RWPE2 (cell line): ENCODE measurements at regions not wholly inside any gene's neighbourhood (a gene's known extent, or its start where the extent isn't known, plus 50 kb on each side); places are given as distances from the start of the nearest gene placed in this dataset.

Source experiments
- ATAC-seq: fragments of 200-7000 bp; cut with Tn5 transposase; 3 replicates; pipeline ENCODE4 v1.9.1; 2021; ENCODE audit warnings: low read depth
- DNase-seq: peaks from one replicate; pipeline ENCODE4 v3.0.0-alpha.2; 2020; ENCODE audit warnings: low spot score
- H3K27ac ChIP-seq: fragments of 450-650 bp; 2 replicates; pipeline ENCODE4 v1.5.1; 2017; ENCODE audit warnings: mild to moderate bottlenecking; ENCODE audit not compliant: poor library complexity, severe bottlenecking
- H3K27me3 ChIP-seq: fragments of 250-450 bp; sonication (Bioruptor Pico); 2 replicates; pipeline ENCODE4 v1.5.1; 2021; ENCODE audit warnings: mild to moderate bottlenecking, moderate library complexity; ENCODE audit not compliant: insufficient read depth, poor library complexity, severe bottlenecking
- H3K36me3 ChIP-seq: fragments of 250-450 bp; sonication (Bioruptor Pico); 2 replicates; pipeline ENCODE4 v1.5.1; 2020; ENCODE audit warnings: low read depth, mild to moderate bottlenecking, moderate library complexity
- H3K4me1 ChIP-seq: fragments of 250-450 bp; sonication (Bioruptor Pico); 2 replicates; pipeline ENCODE4 v1.5.1; 2021; ENCODE audit warnings: mild to moderate bottlenecking, moderate library complexity; ENCODE audit not compliant: insufficient read depth, poor library complexity, severe bottlenecking
- H3K4me3 ChIP-seq: fragments of 250-450 bp; sonication (Bioruptor Pico); 2 replicates; pipeline ENCODE4 v1.5.1; 2021; ENCODE audit warnings: mild to moderate bottlenecking, moderate library complexity; ENCODE audit not compliant: severe bottlenecking
- H3K9me3 ChIP-seq: fragments of 250-450 bp; sonication (Bioruptor Pico); 2 replicates; pipeline ENCODE4 v1.5.1; 2021; ENCODE audit warnings: mild to moderate bottlenecking, moderate library complexity; ENCODE audit not compliant: severe bottlenecking
- TF ChIP-seq, protein P1 (sequence below): fragments of 450-650 bp; IDR thresholded peaks from one replicate; pipeline ENCODE4 v1.5.1; 2017; ENCODE audit warnings: mild to moderate bottlenecking, moderate library complexity; ENCODE audit not compliant: poor library complexity, severe bottlenecking

DNA sequence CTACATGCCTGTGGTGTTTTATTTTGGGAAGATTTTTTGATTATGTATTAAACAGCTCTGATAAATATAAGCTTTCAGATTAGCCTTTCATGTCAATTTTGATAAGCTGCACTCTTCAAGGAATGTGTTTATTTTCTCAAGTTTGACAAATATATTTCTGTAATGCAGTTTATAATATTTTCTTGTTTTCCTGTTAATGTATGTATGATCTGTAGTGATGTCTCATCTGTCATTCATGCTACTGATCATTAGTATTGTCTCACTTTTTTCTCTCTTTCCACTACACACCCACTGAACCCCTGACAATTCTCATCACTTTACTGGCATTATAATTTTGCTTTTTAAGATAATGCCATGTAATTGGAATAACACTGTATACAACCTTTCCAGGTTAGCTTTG lies 100.9 kb downstream of the TMEM18 start:
- DNase-seq = no peak
- Histone ChIP-seq H3K4me1 (no peaks in the 10 kb centered on the region), H3K4me3 (no peak overlapping the region), H3K27ac (no peak overlapping the region), H3K9me3 (peaks cover 3% of the 10 kb centered on the region), H3K27me3 (no peaks in the 10 kb centered on the region), H3K36me3 (no peaks in the 10 kb centered on the region)
- ATAC-seq = no peak
- TF ChIP-seq, protein P1, sequence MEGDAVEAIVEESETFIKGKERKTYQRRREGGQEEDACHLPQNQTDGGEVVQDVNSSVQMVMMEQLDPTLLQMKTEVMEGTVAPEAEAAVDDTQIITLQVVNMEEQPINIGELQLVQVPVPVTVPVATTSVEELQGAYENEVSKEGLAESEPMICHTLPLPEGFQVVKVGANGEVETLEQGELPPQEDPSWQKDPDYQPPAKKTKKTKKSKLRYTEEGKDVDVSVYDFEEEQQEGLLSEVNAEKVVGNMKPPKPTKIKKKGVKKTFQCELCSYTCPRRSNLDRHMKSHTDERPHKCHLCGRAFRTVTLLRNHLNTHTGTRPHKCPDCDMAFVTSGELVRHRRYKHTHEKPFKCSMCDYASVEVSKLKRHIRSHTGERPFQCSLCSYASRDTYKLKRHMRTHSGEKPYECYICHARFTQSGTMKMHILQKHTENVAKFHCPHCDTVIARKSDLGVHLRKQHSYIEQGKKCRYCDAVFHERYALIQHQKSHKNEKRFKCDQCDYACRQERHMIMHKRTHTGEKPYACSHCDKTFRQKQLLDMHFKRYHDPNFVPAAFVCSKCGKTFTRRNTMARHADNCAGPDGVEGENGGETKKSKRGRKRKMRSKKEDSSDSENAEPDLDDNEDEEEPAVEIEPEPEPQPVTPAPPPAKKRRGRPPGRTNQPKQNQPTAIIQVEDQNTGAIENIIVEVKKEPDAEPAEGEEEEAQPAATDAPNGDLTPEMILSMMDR = no peak

DNA sequence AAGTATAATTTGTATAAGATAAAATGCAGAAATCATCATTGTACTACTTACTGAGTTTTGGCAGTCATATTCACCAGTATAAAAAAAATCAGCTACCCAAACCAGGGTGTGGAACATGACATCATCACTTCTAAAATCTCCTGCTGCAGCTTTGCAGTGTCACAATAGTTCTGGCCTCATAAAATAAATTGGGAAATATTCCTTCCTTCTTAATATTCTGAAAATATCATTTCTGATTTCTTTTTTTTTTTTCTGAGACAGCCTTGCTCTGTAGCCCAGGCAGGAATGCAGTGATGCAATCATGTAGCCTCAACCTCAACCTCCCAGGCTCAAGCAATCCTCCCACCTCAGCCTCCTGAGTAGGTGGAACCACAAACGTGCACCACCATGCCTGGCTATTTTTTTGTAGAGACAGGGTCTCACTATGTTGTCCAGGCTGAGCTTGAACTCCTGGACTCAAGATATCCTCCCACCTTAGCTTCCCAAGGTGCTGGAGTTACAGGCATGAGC lies 101.4 kb downstream of the TMEM18 start:
- no peak for ATAC-seq
- no peak overlapping the region for H3K27ac ChIP-seq

DNA sequence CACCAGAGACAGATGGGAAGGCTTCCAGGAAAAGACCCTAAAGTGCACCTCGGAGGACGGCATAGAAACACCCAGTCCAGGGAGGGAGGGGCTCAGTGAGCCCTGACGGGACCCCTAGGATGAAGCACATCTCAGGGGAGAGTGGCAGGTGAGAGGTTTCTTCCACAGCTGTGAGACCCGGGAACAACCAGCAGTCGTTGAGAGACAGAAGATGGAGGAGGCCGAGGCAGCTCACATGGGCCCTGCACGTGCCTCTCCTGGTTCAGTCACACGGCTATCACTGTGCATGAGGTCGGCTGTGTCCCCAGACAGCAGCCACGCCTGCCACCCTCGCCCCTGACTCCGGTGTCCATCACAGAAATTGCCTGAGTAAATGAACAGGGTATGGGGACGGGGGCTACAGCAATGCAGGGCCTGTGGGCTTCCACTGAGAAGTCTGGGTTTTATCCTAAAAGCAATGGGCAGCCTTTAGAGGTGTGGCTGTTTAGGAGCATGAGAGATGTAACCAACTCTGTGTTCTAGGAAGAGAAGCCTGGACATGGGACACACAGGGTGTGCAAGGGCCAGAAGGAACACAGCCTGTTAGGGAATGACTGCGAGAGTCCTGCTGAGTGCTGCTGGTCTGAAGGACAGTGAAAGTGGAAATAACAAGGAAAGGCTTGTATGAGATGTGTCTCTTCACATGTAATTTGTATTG lies 102.0 kb downstream of the TMEM18 start:
- Histone ChIP-seq H3K9me3 (peaks cover 5% of the 10 kb centered on the region), H3K36me3 (no peaks in the 10 kb centered on the region), H3K4me3 (no peak overlapping the region), H3K27me3 (no peaks in the 10 kb centered on the region), H3K27ac (no peak overlapping the region), H3K4me1 (no peaks in the 10 kb centered on the region)
- ATAC-seq = no peak
- DNase-seq = no peak
- TF ChIP-seq, protein P1 = no peak

More for the DNA sequence above, 101.4 kb downstream of the TMEM18 start:
- Histone ChIP-seq H3K36me3 (no peaks in the 10 kb centered on the region), H3K4me3 (no peak overlapping the region), H3K9me3 (peaks cover 3% of the 10 kb centered on the region), H3K27me3 (no peaks in the 10 kb centered on the region), H3K4me1 (no peaks in the 10 kb centered on the region)
- TF ChIP-seq, protein P1 = no peak
- no peak for DNase-seq

DNA sequence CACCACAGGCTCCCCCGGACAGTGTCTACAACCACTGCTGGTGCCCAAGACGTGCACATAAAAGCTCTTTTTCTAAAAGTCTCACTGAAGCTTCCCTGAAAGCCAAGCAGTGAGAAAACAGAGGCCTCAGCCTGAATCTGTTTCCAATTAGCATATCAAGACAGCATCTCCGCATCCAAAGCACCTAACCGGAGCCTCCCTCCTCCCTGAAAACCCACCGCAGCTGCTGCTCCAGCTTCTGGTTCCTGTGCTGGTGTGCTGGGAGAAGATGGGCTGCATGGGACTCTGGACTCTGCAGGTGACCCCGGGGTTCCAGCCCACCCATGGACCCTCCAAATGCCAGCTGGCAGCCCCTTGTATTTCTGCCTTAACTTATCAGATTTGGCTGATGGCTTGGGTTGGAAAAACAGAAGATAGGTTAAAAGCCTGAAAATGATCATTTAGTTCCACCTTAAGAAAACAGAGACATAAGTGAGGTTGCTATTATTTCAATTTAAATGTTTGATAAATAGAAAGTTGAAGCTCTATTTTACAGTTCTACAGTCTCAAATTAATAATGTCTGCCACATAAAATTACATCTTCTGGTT lies 103.3 kb downstream of the TMEM18 start:
- no peak for ATAC-seq
- no peaks in the 10 kb centered on the region for H3K27me3 ChIP-seq
- DNase-seq = no peak
- peaks cover 6% of the 10 kb centered on the region for H3K9me3 ChIP-seq
- TF ChIP-seq, protein P1 = no peak
- H3K4me1 ChIP-seq = no peaks in the 10 kb centered on the region
- H3K36me3 ChIP-seq = no peaks in the 10 kb centered on the region
- H3K4me3 ChIP-seq = no peak overlapping the region
- no peak overlapping the region for H3K27ac ChIP-seq

DNA sequence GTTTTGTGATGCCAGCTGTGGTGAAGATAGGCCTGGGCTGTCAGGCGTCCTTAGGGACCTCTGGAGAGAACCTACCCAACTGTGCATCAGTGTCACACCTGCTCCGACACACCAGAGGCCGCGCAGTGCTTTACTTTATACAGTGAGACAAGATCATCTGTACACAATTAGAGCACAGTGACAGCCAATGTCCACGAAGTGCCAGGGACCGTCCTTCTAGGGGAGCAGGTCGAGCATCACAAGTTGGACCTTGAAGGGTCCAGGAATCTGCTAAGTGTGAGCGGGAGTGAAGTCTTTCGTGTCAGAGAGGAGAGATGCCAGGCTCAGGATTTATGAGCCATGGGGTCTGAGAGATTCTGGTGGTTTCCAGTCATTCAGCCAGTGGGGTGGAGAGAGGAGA lies 104.2 kb downstream of the TMEM18 start:
- Histone ChIP-seq H3K36me3 (no peaks in the 10 kb centered on the region), H3K9me3 (peaks cover 6% of the 10 kb centered on the region), H3K27ac (no peak overlapping the region), H3K4me1 (peaks cover 5% of the 10 kb centered on the region), H3K27me3 (no peaks in the 10 kb centered on the region), H3K4me3 (no peak overlapping the region)
- no peak for ATAC-seq
- DNase-seq = no peak
- TF ChIP-seq, protein P1 = no peak
